ENCODE measurements at regions not wholly inside any gene's neighbourhood (a gene's known extent, or its start where the extent isn't known, plus 50 kb on each side); places are given as distances from the start of the nearest gene placed in this dataset.
"Not testable (repeated sequence)": the region's sequence is repeated elsewhere in the genome, so short reads cannot be mapped to it uniquely, and the experiment has no call there.

DNA sequence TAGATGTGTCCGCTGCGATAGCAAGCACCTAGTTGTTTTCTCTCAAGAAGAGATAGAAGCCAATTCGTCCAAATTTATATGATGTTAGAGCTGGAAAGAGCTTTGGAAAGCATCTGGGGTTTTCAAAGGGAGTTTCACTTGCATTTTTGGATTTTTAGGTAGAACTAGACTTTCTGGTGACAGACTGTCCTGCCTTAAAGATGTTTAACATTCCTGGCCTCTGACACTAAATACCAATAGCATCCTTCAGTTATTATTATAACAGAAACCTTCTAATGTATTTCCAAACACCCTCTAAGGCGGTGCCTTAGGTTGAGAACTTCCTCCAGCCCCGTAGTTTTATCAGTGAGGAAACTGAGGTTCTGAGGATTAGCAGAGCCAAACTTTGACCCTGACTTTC, 305.3 kb downstream of the SATB1 start:
- DNase-seq: no peak

DNA sequence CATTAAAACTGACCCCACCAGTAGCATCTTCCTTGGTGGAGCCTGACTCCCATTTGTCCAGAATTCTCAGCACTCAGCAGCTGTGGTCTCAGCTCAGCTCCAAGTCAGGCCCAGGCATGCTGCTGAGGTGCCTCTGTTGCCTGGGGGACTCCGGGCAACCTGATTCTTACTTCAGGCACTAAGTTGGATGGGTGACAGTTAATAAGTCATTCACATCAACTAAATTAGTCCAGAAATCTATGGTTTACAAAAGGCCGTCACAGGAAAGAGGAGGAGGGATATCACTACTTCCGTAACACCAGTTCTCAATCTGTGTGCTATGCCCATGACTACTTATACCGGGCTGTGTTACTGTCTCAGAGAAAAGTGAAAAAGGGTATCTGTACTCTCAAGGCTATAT, 310.2 kb downstream of the SATB1 start:
- DNase-seq: no peak

DNA sequence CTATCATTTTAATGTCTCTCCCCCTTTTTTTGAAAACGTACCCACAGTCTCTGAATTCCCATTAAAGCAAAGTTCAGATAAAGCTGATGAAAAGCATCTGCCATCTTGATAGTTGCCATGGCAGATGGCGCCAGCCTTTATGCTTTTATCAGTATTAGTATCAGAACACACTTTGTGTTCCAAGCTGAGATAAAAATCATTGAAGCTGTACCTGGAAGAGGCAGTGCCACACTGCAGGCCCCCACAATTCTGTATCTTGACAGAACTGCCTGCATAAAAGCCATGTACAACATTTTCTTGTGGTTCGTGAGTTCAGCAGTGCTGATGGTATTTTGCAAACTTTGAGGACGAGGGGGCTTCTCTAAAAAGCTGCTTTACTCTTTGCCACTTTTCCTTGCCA, 311.7 kb downstream of the SATB1 start:
- DNase-seq: no peak

DNA sequence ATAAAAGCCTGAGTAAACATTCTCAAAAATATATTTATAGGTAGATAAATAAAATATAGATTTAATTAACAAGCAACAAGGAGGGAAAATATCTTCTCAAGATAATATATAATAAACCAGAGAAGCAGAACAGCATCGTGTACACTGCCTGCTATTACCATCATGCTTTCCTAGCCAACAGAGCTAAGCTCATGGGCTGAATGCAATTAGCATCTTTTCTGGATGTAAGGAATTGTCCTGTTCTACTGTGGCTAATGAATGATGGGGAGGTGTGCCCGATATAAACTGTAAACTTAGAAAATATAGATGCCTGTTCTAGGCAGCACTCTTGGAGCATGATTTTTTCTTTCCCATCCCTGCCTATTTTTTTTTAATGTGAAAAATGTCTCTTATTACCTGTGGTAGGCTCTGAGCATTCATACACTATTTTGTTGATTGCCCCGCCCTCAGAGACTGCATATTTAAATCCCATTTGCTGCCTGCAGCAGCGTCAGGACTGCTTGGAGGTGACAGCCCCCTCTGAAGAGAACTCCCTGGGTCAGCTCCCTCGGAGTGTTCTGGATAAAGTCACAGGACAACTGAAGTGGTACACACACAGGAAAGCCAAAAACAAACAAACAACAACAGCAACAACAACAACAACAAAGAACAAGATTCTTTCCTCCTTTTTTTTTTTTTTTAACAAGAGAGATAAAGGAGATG, 312.3 kb downstream of the SATB1 start:
- DNase-seq: no peak

DNA sequence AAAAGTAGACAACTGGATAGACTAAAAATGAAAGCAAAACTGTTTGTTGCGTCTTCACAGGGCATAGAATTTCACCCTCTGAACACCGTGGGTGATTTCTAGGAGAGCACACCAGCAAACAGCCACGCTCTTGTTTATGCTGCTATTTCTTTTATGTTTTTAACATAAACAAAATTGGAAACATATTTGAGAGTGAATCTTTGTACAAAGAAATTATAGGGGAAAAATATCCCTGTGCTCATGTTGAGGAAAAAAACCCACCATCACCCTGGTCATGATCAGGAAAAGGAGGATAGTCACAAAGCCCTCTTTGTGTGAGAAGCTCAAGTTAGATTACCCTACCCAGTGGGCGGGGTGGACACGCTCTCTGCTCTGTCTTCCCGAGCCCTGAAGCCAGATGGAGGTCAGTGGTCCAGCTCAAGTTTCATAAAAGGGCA, 313.3 kb downstream of the SATB1 start:
- no peak for DNase-seq

DNA sequence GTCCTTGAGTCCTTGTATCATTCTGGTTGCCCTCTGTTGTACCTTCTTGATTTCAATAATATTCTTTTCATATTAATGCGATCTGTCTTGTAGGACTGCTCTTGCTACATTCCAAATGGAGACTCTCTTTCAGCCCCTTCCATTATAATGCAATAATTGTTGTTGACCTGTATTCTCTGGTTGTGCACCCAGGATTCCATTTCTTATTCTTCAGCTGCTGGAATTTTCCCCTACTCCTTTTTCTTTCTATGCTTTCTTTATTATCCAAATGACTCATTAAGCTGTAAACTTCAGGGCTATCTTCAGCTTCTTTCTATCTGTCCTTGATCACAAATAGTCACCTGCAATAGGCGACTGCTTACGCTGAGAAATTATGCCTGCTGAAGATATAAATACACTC, 321.5 kb downstream of the SATB1 start:
- DNase-seq: no peak

DNA sequence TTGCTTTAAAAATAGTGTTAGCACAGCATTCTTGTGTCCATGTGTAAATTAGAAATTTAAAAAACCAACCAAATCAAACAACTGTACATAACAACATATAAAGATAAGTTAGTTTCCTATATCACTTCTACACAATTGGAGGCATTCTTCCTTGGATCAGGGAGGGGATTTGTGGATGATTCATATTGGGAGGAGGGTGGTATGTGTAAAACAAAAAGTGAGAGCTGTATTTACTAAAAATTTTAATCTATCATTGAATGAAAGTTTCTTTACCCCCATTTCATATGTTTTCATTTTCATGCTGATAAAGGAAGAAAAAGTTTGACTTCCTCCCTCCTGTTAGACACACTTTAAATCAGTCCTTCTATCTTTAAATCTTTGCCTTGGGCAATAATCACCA, 325.0 kb downstream of the SATB1 start:
- no peak for DNase-seq

DNA sequence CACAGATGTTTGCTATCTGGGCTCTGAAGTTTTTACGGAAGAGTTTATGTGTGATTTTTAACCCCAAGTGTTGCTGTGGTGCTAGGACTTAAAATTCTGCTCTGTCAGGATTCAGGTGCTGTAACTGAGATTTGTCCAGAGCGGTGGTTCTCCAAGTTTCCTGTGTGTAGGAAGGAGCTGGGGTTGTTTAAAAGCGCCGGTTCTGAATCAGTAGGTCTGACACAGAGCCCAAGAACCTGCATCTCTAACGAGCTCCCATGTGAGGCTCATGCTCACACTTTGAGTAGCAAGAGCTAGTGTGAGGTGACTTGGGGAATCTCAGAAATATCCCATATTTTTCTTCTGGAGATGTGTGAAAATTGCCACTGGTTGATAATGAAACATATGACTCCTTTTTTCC, 325.5 kb downstream of the SATB1 start:
- no peak for DNase-seq

DNA sequence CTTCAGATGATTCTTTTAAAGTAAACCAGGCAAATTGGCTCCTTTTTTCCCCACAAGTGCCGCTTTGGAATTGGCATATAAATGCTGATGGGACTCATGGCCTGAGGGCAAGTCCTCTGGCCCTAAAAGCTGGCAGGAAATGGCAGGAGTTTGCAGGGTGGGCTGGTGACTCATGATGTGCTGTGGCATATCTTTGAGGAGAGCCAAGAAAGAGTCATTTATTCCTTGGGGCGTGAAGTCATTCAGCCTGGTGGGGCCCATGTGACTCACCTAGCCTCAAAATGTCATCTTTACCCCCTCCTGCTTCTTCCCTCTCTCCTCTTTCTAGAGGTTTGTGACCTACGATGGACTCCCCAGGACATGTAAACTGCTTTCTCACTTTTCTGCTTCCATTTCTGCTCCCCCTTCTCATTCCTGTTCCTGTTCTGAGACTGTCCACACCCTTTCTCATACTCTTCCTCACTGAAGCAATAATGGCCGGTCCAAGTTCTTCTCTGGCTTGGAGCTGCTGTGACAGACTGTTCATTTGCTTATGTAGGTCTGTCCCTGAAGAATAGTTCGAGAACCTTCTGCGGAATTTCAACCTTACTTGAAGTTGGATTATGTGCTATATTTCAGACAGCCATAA, 326.1 kb downstream of the SATB1 start:
- DNase-seq: no peak

DNA sequence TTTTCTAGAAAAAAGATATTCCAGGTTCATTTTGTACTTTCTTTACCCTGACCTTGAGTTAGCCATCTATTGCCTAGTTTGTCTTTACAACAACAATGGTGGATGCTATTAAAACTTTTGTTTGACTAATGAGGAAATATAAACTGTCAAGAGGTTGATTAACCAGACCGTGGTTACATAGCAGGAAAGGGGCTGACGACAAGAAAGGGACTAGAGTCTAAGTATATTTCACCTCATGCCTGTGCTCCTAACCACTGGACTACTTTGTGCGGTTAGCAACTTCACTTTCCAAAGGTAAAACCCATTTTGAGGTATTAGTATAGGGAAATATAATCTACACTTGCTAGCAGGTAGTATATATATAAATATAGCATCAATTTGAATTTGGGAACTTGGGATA, 327.1 kb downstream of the SATB1 start:
- DNase-seq: no peak

DNA sequence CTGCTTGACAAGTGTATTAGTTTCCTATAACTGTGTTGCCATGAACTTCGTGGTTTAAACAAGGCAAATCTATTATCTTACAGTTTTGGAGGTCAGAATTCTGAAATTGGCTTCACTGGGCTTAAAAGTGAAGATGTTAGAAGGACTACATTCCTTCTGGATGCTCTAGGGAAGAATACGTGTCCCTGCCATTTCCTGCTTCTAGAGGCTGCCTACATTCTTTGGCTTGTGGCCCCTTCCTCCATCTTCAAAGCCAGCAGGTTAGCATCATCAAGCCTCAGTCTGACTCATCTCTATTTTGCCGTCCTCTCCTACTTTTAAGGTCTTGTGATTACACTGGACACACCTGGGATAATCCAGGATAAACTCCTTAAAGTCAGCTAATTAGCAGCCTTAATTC, 327.7 kb downstream of the SATB1 start:
- DNase-seq: no peak

DNA sequence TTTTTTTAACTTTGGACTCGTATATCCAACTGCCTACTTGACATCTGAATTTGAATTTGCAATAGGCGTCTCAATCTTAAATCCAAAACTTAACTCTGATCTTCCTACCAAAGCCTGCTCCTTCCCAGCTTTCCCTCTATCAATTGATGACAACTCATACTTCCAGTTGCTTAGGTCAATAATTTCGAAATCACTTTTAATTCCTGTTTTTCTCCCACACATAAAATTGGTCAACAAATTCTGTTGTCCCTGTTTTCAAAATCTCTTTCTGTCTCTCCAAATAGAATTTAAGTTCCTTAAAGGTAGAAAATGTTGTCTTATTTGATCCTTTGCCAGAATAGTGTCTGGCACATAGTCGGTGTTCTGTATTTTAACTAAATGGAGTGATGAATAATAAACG, 332.4 kb downstream of the SATB1 start:
- DNase-seq: no peak

DNA sequence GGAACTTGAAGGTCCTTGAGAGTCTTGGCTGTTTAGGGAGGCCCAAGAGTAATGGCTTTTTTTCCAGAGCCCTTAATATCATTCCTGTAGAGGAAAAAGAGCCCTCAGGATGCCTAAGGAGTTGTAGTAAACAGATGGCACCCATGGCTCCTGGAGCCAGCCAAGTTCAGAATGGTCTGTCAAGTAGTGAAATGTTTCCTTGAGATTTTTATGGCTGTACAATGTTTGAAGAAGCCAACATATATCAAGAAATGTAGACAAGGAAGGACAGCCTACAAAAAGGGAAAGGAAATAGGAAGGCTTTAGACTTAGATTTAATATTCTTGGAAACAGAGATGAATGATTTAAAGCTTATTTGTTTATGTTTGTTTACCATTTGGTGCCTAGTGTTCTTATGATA, 334.8 kb downstream of the SATB1 start:
- no peak for DNase-seq

DNA sequence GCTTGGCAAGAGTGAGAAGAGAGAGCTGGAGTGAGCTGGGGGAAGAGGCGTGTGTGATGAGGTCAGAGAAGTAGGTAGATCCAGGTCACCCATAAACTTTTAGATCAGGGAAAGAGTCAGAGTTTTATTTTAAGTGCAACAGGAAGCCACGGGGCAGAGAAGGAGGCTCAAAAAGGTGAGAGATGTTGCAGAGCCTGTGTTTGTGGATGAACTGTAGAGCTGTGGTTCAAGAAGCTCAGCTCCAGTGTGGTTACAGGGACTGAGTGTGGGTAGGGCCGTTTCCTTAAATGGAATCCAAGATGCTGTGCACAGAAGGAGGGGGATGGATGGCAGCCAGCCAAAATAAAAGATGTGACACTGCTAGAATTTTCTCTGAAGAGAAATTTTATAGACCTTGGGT, 337.2 kb downstream of the SATB1 start:
- no peak for DNase-seq

DNA sequence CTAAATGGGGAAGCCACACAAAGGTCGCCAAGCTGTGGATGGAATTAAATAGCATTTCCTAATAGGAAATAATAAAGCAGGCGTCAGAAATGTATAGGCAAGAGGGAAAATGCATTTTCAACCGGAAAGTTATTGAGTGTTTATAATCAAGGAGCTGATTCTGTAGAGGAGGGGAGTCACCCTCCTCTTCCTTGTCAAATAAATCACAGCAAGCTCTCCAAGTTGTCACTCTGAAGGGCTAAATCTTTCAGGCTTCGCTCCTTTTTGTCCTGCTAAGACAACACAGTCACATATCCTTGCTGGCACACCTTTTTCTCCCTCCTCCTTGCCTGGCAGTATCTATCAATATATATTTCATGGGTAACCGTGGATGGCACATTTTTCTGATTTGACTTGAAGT, 338.4 kb downstream of the SATB1 start:
- no peak for DNase-seq

DNA sequence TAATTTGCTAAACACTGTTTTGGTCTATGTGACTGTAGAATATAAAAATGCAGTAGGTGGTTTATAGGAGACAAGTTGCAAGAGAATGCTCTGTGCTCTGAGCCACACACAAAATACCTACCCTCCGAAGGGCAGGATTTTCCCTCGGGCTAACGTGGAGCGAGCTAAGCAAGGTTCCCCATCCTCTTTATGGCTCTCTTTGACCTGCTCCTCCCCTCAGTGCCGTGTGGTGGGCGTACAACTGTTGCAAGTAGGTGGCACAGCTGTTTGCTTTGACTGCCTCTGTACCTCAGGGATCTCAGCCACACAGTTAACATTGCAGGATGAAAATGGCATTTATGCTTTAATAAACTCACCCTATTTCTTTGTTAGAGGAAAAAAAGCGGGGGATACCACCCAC, 339.1 kb downstream of the SATB1 start:
- DNase-seq: no peak

DNA sequence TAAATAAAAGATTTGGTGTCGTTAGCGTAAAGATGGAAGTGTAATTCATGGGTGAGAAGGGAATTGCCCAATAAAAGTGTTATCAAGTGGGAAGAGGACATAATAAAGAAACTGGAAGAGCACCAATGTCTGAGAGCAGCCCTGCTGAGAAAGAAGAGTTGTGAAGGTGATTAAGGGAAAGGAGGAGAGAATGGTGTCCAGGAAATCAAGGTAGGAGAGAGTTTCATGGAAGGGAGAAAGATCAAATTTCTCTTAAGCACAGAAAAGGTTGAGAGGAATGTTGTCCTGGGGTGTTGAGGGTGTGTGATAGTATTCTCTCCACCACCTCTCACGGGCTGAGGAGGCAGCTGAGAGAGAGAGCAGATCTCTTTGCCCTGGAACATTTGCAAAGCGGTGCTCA, 339.7 kb downstream of the SATB1 start:
- no peak for DNase-seq

DNA sequence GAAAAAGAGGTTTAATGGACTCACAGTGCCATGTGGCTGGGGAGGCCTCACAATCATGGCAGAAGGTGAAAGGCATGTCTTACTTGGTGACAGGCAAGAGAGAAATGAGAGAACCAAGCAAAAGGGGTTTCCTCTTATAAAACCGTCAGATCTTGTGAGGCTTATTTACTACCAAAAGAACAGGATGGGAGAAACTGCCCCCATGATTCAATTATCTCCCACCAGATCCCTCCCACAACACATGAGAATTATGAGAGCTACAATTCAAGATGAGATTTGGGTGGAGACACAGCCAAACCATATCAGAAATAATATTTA, 340.8 kb upstream of the TBC1D5 start:
- DNase-seq: not testable (repeated sequence)

DNA sequence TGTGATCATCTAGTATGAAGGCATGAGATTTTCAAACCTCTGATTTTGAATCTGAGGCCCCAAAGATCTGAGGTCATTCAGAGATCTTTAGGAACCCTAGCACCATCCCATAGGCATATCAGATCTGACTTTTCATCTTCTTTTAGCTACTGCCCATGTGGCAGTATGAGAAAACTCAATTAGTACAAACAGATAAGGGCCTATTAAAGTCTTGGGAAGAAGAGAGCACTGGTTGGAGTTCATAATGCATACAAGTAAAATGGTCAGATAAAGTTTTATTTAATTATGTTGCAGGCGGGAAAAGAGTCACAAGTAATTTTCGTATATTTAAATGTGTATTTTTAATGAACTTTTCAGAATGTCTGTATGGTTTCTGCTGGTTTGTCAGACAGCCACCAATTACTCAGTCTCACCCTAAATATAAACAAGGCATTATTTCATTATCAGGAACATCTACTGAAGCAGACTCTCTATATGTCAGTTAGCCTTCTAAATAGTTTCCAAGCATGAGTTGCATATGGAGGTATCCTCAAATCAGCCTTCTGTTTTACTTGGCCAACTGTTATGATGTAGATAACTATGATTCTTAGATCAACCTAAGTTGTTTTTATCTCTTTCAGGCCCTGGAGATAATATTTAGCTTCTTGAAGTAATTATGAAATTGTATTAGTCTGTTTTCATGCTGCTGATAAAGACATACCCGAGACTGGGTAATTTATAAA, 340.3 kb upstream of the TBC1D5 start:
- DNase-seq: no peak

DNA sequence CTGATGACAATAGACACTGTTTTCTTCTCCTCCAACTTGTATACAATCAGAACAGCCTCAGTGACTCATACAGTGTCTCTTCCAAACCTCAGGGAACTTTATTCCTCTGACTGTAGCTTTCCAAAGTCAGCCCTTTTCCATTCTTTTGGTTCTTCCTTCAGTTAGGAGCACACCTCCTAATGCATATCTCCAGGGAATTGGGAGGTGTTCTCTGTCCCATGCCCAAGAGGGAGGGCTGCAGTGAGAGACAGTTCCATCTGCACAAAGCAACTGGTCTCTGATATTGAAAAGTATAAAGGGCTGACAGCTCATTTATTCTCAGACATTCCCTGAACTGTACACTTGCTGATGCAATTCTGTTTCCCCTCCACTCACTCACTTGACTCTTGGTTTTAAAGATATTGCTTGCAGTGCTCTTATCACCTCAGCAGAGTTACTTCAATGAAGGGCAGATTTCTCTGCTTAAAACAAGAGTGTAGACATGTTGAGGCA, 337.8 kb upstream of the TBC1D5 start:
- no peak for DNase-seq

DNA sequence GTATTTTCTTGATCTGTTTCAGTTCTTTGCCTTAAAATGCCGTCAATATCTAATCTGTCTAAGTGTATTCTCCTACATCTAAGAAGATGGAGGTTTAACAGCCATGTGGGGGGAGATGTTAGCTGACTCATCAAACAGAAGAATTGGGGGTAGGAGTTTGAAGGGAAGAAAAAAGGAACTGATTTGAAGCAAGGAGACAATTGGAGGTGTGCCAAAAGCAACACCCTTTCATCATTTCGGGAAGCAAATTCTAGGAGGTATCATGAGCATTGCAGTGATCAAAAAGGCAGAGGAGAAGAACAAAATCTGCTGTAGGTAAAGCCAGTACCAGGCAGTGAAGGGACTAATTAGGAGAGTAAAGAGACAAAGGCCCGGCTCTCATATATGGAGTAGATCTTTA, 337.3 kb upstream of the TBC1D5 start:
- no peak for DNase-seq

DNA sequence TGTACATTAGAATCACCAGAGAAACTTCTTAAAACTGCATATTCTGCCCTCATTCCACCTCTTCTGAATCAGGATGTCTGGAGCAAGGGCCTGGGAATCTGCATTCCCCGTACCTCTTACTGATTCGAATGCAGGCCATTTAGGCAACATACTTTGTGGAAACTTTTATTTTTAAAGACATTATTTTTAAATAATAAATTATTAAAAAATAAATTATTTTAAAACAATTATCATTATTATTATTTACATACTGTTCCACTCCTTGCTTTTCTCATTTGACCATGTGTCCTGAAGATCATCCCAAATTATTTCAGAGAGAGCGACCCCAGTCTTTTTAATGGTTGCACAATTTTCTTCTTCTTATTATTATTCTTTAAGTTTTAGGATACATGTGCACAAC, 336.6 kb upstream of the TBC1D5 start:
- DNase-seq: no peak

DNA sequence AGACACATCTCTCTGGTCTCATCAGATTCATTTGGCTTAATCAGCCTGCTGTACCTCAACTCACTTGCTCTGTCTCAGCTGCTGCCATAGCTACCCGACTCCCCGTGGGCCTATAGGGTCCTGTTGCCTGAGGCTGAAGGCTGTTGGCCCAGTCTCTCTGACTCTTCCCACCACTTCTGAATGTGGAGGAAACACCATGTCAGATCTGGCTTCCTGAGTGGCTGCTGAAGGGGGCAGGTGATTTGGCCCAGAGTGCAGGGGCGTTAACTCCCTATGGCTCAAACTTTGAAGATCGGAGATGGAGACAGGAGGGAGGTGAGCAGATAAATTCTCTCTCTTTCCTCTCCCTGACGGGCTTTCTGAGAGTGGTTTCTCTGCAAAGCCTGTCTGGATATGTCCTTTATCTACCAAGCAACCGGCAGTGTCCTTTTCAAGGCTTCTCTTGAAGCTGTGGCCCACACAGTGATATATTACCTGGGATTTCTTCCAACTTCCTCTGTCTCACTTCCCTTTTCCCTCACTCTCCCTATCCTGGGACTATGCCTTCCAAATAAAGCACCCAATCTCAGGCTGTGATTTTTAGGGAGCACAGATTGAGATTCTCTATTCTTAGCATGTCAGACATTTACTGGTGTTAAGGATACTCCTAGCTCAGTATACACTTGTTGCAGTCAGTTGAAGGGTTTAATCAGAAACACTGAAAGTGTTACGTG, 334.9 kb upstream of the TBC1D5 start:
- DNase-seq: no peak

DNA sequence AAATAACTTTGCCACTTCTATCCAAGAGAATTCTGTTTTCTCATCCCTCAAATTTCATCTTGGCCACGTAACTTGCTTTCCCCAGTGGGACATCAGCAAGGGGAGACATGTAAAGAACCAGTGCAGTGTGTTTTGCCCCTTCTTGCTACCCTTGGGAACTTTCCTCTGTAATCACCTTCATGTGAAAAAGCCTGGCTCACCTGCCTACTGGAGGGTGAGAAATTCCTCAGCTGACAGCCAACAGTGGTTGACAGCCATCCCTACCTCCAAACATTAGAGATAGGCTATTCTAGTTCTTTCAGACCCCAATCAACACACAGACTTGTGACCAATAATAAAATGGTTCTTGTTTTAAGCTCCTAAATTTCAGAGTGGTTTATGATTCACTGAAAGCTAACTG, 333.9 kb upstream of the TBC1D5 start:
- DNase-seq: no peak
